ENCODE measurements at regions not wholly inside any gene's neighbourhood (a gene's known extent, or its start where the extent isn't known, plus 50 kb on each side); places are given as distances from the start of the nearest gene placed in this dataset.

- no peak for TF ChIP-seq EP300 (IDR thresholded peaks at IDR 0.05; ENCODE audit: borderline replicate concordance)
- no peak for TF ChIP-seq MAX (IDR thresholded peaks at IDR 0.05)
- TF ChIP-seq FOXM1 (IDR thresholded peaks at IDR 0.05; ENCODE audit: borderline replicate concordance, low read depth) = no peak
- TF ChIP-seq ZBTB7A (IDR thresholded peaks at IDR 0.05; ENCODE audit: low read depth) = no peak
- no peak for TF ChIP-seq TEAD4 (IDR thresholded peaks at IDR 0.05)
- TF ChIP-seq CEBPB (IDR thresholded peaks at IDR 0.05) = no peak
- no peak for TF ChIP-seq TCF12 (IDR thresholded peaks at IDR 0.05; ENCODE audit: low read depth)
- no peak for TF ChIP-seq REST (IDR thresholded peaks at IDR 0.05; ENCODE audit: low read depth)
- no peak for TF ChIP-seq RAD21 (IDR thresholded peaks at IDR 0.05; ENCODE audit: low read depth)
Measured at GRCh38 chr19:28414748-28415147, 798.2 kb downstream of the UQCRFS1 start.

Measured in Ishikawa (cell line).